ENCODE measurements at regions not wholly inside any gene's neighbourhood (a gene's known extent, or its start where the extent isn't known, plus 50 kb on each side); places are given as distances from the start of the nearest gene placed in this dataset.

DNA sequence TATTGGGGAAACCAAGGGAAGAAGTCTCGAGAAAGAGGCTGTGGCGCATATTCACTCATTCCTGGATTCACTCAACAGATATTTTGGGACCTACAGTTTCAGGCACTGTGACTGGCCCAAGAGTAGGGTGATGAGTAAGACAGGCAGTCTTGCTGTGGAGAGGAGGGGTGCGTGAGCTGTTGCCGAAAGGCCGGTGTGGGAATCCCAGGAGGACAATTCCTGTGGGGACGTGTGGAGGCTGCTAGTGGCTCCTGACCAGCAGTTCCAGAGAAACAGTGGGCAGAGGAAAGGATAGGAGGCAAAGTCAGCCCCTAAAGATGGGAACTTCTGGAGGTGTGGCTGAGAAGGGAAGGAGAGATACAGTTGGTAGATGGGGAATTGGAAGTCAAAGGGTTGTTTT, 59.3 kb upstream of the GRB10 start:
- TF ChIP-seq, protein P1, sequence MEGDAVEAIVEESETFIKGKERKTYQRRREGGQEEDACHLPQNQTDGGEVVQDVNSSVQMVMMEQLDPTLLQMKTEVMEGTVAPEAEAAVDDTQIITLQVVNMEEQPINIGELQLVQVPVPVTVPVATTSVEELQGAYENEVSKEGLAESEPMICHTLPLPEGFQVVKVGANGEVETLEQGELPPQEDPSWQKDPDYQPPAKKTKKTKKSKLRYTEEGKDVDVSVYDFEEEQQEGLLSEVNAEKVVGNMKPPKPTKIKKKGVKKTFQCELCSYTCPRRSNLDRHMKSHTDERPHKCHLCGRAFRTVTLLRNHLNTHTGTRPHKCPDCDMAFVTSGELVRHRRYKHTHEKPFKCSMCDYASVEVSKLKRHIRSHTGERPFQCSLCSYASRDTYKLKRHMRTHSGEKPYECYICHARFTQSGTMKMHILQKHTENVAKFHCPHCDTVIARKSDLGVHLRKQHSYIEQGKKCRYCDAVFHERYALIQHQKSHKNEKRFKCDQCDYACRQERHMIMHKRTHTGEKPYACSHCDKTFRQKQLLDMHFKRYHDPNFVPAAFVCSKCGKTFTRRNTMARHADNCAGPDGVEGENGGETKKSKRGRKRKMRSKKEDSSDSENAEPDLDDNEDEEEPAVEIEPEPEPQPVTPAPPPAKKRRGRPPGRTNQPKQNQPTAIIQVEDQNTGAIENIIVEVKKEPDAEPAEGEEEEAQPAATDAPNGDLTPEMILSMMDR (conservative IDR thresholded peaks at IDR 0.05) = no peak
- TF ChIP-seq ZFX (IDR thresholded peaks at IDR 0.05) = no peak

All from C4-2B (cell line).